ENCODE measurements at regions not wholly inside any gene's neighbourhood (a gene's known extent, or its start where the extent isn't known, plus 50 kb on each side); places are given as distances from the start of the nearest gene placed in this dataset.

DNA sequence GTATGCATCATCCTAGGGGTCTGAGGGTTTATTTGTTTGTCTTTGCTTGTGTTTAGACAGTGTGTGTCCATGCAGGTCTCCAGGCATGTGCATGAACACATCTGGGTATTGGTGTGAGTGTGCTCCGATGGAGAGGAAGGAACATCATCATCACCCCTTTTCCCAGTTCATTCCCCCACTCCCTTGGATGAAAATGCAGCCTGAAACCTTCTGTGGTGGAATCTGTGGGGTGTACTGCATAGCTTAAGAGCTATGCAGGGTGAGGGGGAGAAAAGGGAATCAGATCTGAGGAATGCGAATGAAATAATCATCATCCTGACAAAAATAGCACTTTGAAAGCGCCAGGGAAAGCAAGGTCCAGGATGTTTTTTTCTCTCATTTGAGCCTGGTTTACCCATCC, 520.1 kb downstream of the NTRK3 start:
- DNase-seq (ENCODE audit: low read depth): no peak
- TF ChIP-seq CTCF (conservative IDR thresholded peaks at IDR 0.05; ENCODE audit: control insufficient read depth, insufficient read depth, low read depth, low read length): no peak
- H3K4me3 ChIP-seq (ENCODE audit: control insufficient read depth, low read depth, low read length): no peak overlapping the region

DNA sequence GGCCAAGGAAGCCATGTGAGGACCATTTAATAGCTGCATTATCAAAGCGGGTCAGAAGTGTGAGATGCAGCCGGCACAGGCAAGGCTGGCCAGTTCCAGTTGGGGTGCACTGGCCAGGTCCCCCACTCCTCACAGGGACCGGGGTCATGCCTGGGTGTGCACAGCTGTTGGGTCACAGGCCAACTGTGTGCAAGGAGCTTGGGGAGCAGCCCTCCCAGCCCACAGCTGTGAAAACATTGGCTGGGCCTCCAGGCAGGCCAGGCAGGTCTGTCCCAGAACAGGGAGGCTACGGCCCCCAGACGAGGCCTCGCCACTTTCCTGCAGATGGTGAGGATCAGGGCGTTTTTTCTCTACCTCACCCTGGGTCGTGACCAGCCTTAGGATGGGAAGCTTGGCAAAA, 521.0 kb downstream of the NTRK3 start:
- no peak overlapping the region for H3K4me3 ChIP-seq (ENCODE audit: control insufficient read depth, low read depth, low read length)
- TF ChIP-seq CTCF (conservative IDR thresholded peaks at IDR 0.05; ENCODE audit: control insufficient read depth, insufficient read depth, low read depth, low read length): no peak
- no peak for DNase-seq (ENCODE audit: low read depth)

GRCh38 chr15:87734571-87735373, 521.8 kb downstream of the NTRK3 start:
- no peak for DNase-seq (ENCODE audit: low read depth)

GRCh38 chr15:87733977-87734376, 522.6 kb downstream of the NTRK3 start:
- DNase-seq (ENCODE audit: low read depth): no peak
- no peak for TF ChIP-seq CTCF (conservative IDR thresholded peaks at IDR 0.05; ENCODE audit: control insufficient read depth, insufficient read depth, low read depth, low read length)
- H3K4me3 ChIP-seq (ENCODE audit: control insufficient read depth, low read depth, low read length): no peak overlapping the region

More at GRCh38 chr15:87734571-87735373, 521.8 kb downstream of the NTRK3 start:
- TF ChIP-seq CTCF (conservative IDR thresholded peaks at IDR 0.05; ENCODE audit: control insufficient read depth, insufficient read depth, low read depth, low read length): no peak
- H3K4me3 ChIP-seq (ENCODE audit: control insufficient read depth, low read depth, low read length): no peak overlapping the region

DNA sequence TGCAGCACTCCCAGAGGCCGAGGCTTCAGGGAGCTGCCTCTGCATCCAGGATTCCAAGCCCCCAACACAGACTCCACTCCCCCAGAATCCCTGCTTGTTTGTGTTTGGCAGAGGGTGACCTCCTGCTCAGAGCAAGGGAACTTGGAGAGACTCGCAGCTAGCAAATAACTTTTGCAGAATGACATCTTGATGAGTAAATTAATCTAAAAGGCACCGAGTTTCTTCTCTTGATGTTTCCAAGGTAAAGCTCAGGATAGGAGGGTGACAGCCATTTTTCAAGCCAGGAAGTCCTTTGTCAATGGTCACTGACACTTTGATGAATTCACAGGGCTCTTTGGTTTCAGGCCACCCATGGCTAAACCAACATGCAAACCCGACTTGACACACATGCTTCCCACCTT, 523.0 kb downstream of the NTRK3 start:
- TF ChIP-seq CTCF (conservative IDR thresholded peaks at IDR 0.05; ENCODE audit: control insufficient read depth, insufficient read depth, low read depth, low read length): no peak
- DNase-seq (ENCODE audit: low read depth): no peak
- no peak overlapping the region for H3K4me3 ChIP-seq (ENCODE audit: control insufficient read depth, low read depth, low read length)

GRCh38 chr15:87732976-87733375, 523.6 kb downstream of the NTRK3 start:
- no peak for DNase-seq (ENCODE audit: low read depth)
- H3K4me3 ChIP-seq (ENCODE audit: control insufficient read depth, low read depth, low read length): no peak overlapping the region
- TF ChIP-seq CTCF (conservative IDR thresholded peaks at IDR 0.05; ENCODE audit: control insufficient read depth, insufficient read depth, low read depth, low read length): no peak
